ENCODE measurements at regions not wholly inside any gene's neighbourhood (a gene's known extent, or its start where the extent isn't known, plus 50 kb on each side); places are given as distances from the start of the nearest gene placed in this dataset.

GRCh38 chr5:32869216-32869615 lies 158.1 kb downstream of the NPR3 start:
- TF ChIP-seq, protein P1, sequence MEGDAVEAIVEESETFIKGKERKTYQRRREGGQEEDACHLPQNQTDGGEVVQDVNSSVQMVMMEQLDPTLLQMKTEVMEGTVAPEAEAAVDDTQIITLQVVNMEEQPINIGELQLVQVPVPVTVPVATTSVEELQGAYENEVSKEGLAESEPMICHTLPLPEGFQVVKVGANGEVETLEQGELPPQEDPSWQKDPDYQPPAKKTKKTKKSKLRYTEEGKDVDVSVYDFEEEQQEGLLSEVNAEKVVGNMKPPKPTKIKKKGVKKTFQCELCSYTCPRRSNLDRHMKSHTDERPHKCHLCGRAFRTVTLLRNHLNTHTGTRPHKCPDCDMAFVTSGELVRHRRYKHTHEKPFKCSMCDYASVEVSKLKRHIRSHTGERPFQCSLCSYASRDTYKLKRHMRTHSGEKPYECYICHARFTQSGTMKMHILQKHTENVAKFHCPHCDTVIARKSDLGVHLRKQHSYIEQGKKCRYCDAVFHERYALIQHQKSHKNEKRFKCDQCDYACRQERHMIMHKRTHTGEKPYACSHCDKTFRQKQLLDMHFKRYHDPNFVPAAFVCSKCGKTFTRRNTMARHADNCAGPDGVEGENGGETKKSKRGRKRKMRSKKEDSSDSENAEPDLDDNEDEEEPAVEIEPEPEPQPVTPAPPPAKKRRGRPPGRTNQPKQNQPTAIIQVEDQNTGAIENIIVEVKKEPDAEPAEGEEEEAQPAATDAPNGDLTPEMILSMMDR (IDR thresholded peaks at IDR 0.05) = no peak
- TF ChIP-seq POLR2A (IDR thresholded peaks at IDR 0.05; ENCODE audit: low read depth) = no peak
- no peak for TF ChIP-seq POLR2AphosphoS5 (IDR thresholded peaks at IDR 0.05)

Measured in esophagus muscularis mucosa (tissue), 3 donors.